Esophagus (tissue), 2 donors: ENCODE measurements at regions not wholly inside any gene's neighbourhood (a gene's known extent, or its start where the extent isn't known, plus 50 kb on each side); places are given as distances from the start of the nearest gene placed in this dataset.
"Not testable (repeated sequence)": the region's sequence is repeated elsewhere in the genome, so short reads cannot be mapped to it uniquely, and the experiment has no call there.

Experiments
- H3K27ac ChIP-seq, 2 donors: one replicate each; pipeline ENCODE4 v1.5.1; 2013; ENCODE audit warnings: low read depth in 2 of 2, mild to moderate bottlenecking in 2 of 2, inconsistent platforms in 1 of 2, low read length in 1 of 2, moderate library complexity in 1 of 2
- H3K27me3 ChIP-seq, 2 donors: one replicate each; pipeline ENCODE4 v1.6.1; 2013; ENCODE audit warnings: low read length in 2 of 2, control low read depth in 1 of 2, mild to moderate bottlenecking in 1 of 2; ENCODE audit not compliant: insufficient read depth in 2 of 2, control insufficient read depth in 1 of 2
- H3K36me3 ChIP-seq, 2 donors: one replicate each; pipeline ENCODE4 v1.6.1; 2013; ENCODE audit warnings: low read length in 1 of 2; ENCODE audit not compliant: control insufficient read depth in 2 of 2, insufficient read depth in 2 of 2
- H3K4me1 ChIP-seq, 2 donors: one replicate each; pipeline ENCODE4 v1.6.1; 2013; ENCODE audit warnings: low read length in 1 of 2; ENCODE audit not compliant: control insufficient read depth in 2 of 2, insufficient read depth in 2 of 2
- H3K4me3 ChIP-seq, 2 donors: one replicate each; pipeline ENCODE4 v1.5.1; 2013; ENCODE audit warnings: low read length in 2 of 2, mild to moderate bottlenecking in 2 of 2, low read depth in 1 of 2, moderate library complexity in 1 of 2
- H3K9me3 ChIP-seq, 2 donors: one replicate each; pipeline ENCODE4 v1.6.1; 2013; ENCODE audit warnings: mild to moderate bottlenecking in 2 of 2, low read depth in 1 of 2, low read length in 1 of 2, moderate library complexity in 1 of 2; ENCODE audit not compliant: control insufficient read depth in 2 of 2, insufficient read depth in 1 of 2
- WGBS, 2 donors: extraction: QIAGEN DNeasy Blood & Tissue Kit; methylation state at CpG; one replicate each; pipeline ENCODE4 v1.1.7; 2013; 5-methylcytosine and 5-hydroxymethylcytosine counted together
- donor health status: healthy with polysubstance abuse.
- donor health status: Bipolar disorder and iron deficiency.

DNA sequence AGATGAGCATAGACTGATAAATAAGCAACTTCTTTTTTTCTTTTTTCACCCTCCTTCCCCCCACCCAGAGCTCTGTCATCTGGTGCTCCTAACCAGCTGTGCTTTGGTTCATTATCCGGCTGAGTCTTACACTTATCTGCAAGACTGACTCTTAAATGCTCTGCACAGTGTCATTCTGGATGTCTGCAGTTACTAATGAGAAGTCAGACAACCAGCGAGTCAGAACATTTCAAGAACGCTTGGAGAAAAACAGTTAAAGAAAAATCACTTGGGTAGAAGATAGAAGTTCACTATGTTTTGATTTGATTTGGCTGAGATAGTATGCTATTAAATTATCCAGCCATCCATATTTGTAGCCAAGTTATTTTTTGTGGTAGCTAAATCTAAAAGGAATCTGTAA, 328.9 kb upstream of the PRICKLE1 start:
- no peaks in the 10 kb centered on the region for H3K9me3 ChIP-seq

DNA sequence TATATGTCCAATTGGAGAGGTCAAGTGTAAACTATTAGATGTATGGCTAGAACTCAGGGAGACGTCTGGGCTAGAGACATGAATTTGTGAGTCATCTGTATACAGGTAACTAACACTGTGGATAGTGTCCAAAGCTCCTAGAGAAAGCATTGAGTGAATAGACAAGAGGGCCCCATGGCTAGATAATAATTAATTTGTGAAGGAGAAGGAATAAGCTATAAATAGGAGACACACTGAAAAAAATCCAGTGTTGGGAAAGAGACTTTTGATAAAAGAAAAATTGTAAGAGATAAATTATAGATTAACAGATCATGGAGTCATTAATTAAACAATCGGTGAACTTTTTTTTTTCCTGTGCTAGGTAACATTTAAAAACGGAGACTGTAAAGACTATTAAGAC, 326.6 kb upstream of the PRICKLE1 start:
- H3K9me3 ChIP-seq, result no peaks in the 10 kb centered on the region
- no peak overlapping the region for H3K27ac ChIP-seq
- no peaks in the 10 kb centered on the region for H3K27me3 ChIP-seq
- 44 to 62% methylated on average over 3 of the region's 3 CpGs for WGBS, 2 donors
- H3K36me3 ChIP-seq, result no peaks in the 10 kb centered on the region
- no peak overlapping the region for H3K4me3 ChIP-seq
- no peaks in the 10 kb centered on the region for H3K4me1 ChIP-seq

More for the DNA sequence above, 328.9 kb upstream of the PRICKLE1 start:
- Histone ChIP-seq H3K27me3 (no peaks in the 10 kb centered on the region), H3K4me3 (no peak overlapping the region), H3K4me1 (no peaks in the 10 kb centered on the region), H3K27ac (no peak overlapping the region), H3K36me3 (no peaks in the 10 kb centered on the region)
- 80 to 83% methylated on average over 3 of the region's 3 CpGs for WGBS, 2 donors

DNA sequence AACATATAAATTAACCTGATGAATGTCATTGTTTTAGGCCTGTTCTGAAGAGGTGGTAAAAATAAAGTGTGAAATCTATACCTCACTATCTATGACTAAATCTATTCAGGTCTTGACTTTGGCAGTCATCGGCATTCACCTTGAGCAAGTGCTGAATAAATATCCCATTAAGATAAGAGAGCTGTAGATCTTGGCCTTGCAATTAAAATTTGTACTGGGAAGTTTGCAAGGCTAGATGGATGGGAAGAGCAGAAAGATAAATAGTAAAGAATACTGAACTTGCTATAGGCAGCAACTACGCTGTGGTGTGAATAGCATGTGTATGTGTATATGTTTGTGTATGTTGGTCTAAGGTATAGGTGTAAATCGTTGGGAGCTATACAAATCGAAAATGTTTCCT, 325.9 kb upstream of the PRICKLE1 start:
- Histone ChIP-seq H3K4me1 (no peaks in the 10 kb centered on the region), H3K9me3 (no peaks in the 10 kb centered on the region), H3K4me3 (no peak overlapping the region), H3K36me3 (no peaks in the 10 kb centered on the region), H3K27ac (no peak overlapping the region), H3K27me3 (no peaks in the 10 kb centered on the region)
- WGBS, 2 donors, result 74 to 86% methylated on average over 4 of the region's 4 CpGs

DNA sequence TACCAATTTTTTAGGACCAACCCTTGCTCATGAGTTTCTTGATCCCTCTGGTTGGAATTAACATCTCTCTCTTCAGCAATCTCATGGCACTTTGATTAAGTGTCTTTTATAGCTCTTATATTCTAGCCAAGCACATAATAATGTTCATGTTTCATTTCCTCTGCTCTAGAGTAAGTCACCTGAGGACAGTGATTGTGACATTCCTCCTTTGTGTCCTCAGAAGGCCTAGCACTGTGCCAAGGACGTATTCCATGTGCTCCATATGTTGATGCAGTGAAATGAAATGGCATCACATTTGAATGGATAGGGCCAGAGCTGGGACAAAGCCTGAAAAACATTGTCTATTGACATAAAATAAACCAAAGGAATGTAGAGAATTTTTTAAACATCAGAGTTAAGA, 322.8 kb upstream of the PRICKLE1 start:
- H3K27ac ChIP-seq, result no peak overlapping the region
- H3K36me3 ChIP-seq, result no peaks in the 10 kb centered on the region
- no peaks in the 10 kb centered on the region for H3K4me1 ChIP-seq
- 72 to 86% methylated on average over 1 of the region's 1 CpG for WGBS, 2 donors
- no peak overlapping the region for H3K4me3 ChIP-seq
- no peaks in the 10 kb centered on the region for H3K27me3 ChIP-seq
- H3K9me3 ChIP-seq, result no peaks in the 10 kb centered on the region

DNA sequence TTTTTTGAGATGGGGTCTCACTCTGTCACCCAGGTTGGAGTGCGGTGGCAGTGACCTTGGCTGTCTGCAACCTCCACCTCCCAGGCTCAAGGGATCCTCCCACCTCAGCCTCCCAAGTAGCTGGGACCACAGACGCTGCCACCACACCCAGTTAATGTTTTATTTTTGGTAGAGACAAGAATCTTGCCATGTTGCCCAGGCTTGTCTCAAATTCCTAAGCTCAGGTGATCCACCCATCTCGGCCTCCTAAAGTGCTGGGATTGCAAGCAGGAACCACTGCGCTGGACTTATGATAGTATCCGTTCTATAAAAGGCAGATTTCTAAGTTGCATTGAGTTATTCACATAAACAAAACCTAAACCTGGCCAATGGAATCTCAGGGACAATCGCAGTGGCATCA, 321.1 kb upstream of the PRICKLE1 start:
- Histone ChIP-seq H3K4me3 (no peak overlapping the region), H3K9me3 (no peaks in the 10 kb centered on the region), H3K36me3 (no peaks in the 10 kb centered on the region), H3K27me3 (no peaks in the 10 kb centered on the region), H3K27ac (no peak overlapping the region), H3K4me1 (no peaks in the 10 kb centered on the region)
- 57 to 66% methylated on average over 6 of the region's 6 CpGs for WGBS, 2 donors

DNA sequence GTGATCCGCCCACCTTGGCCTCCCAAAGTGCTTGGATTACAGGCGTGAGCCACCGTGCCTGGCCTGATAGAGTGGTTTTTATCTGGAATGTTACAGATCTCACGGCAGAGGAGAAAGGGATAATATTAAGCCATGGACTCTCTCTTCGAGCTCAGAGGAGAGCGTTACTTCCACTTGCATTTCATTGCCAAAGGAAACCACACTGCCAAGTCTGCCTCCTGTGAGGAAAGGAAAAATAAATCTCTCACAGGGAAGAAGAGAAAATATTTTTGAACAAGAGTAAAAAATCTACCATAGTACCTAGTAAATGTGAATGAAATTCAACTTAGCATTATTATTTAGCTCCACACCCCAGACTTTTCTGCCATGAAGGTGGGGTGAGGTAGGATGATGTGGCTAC, 319.2 kb upstream of the PRICKLE1 start:
- no peaks in the 10 kb centered on the region for H3K4me1 ChIP-seq
- no peaks in the 10 kb centered on the region for H3K36me3 ChIP-seq
- WGBS, 2 donors, result 63 to 76% methylated on average over 6 of the region's 6 CpGs

DNA sequence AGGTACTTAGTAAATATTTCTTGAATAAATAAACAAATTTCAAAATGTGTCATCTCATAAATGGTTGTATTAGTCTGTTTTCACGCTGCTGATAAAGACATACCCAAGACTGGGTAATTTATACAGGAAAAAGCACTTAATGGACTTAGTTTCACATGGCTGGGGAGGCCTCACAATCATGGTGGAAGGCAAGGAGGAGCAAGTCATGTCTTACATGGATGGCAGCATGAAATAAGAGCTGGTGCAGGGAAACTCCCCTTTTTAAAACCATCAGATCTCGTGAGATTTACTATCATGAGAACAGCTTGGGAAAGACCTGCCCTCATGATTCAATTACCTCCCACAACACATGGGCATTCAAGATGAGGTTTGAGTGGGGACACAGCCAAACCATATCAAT, 317.3 kb upstream of the PRICKLE1 start:
- 79 to 84% methylated on average over 2 of the region's 2 CpGs for WGBS, 2 donors
- not testable (repeated sequence) for H3K4me1 ChIP-seq, H3K4me3 ChIP-seq, H3K27ac ChIP-seq, H3K9me3 ChIP-seq, H3K36me3 ChIP-seq, H3K27me3 ChIP-seq

More for the DNA sequence above, 319.2 kb upstream of the PRICKLE1 start:
- no peak overlapping the region for H3K4me3 ChIP-seq
- no peak overlapping the region for H3K27ac ChIP-seq
- no peaks in the 10 kb centered on the region for H3K9me3 ChIP-seq
- no peaks in the 10 kb centered on the region for H3K27me3 ChIP-seq

DNA sequence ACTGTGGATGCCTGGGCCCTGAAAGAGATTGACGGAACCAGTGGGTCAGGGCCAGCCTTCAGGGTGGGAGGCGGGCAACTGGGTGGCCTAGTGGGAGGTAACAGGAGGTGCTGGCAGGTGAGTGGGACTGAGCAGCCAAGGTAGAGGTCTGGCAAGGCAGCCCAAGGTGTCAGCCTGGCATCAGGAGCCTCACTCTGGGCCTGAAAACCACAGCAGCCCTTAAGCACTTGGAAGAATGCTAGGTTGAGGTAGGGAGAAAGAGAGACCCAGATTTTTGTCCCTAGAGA, 315.8 kb upstream of the PRICKLE1 start:
- 93% methylated on average over 2 of the region's 2 CpGs for WGBS, 2 donors
- H3K27ac ChIP-seq, result no peak overlapping the region
- H3K9me3 ChIP-seq, result no peaks in the 10 kb centered on the region
- H3K27me3 ChIP-seq, result no peaks in the 10 kb centered on the region
- no peaks in the 10 kb centered on the region for H3K36me3 ChIP-seq
- no peak overlapping the region for H3K4me3 ChIP-seq
- H3K4me1 ChIP-seq, result no peaks in the 10 kb centered on the region

DNA sequence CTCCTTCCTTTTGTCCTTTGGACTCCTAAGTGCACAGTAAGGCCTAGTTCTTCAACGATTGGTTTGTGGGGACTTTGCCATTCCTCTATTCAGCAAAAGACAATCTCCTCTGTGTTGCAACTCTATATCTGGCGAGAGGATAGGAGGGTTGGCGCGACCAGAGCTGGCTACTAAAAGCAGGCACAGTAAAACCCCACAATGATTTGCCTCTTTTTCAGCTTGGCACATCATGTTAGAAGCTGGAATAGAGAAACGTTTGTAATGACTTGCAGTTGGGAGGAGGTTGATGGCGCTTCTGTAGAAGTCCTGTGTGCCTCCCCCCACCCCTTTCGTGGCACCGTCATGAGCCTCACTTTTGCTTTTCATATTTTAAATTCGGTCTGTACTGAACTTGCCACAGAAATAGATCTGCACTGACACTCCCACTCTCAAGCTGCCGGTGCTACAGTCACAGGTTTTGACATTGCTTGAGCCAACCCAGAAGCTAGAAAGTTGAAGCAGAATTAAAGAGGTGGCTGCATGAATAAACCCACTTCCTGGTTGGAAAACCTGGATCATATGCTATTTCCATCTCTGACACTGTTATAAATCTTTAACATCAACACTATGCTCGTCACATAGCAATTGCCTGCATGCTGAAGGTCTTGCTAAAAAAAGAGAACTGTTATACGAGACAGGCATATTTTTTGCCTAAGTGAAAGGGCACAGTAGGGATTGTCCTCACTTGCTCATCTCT, 315.3 kb upstream of the PRICKLE1 start:
- Histone ChIP-seq H3K4me1 (no peaks in the 10 kb centered on the region), H3K36me3 (no peaks in the 10 kb centered on the region), H3K27ac (no peak overlapping the region), H3K4me3 (no peak overlapping the region), H3K27me3 (no peaks in the 10 kb centered on the region), H3K9me3 (no peaks in the 10 kb centered on the region)
- 79 to 80% methylated on average over 12 of the region's 12 CpGs for WGBS, 2 donors

DNA sequence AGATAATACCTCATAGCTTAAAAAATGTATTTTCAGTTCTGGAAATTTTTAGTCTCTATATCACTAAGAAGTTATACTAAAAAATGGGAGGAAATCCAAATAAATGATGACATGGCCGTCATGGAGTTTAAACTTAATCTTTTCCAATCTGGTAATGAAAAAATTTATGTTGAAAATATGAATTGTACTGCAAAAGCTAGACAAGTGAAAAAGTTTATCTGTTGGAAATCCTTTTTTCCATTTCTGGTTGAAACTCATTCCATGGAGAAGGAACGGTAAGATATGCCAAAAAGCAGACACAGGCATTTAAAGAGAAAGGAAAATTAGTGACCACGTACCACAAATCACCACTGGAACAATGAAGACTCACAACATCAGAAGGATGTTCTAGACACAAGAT, 314.2 kb upstream of the PRICKLE1 start:
- H3K36me3 ChIP-seq, result no peaks in the 10 kb centered on the region
- H3K4me3 ChIP-seq, result no peak overlapping the region
- H3K27ac ChIP-seq, result no peak overlapping the region
- no peaks in the 10 kb centered on the region for H3K4me1 ChIP-seq
- no peaks in the 10 kb centered on the region for H3K27me3 ChIP-seq
- no peaks in the 10 kb centered on the region for H3K9me3 ChIP-seq
- 49 to 51% methylated on average over 3 of the region's 3 CpGs for WGBS, 2 donors
